HL-60 (cell line): ENCODE measurements at regions not wholly inside any gene's neighbourhood (a gene's known extent, or its start where the extent isn't known, plus 50 kb on each side); places are given as distances from the start of the nearest gene placed in this dataset.

Experiments used
- GABPA ChIP-seq: IDR thresholded peaks from 2 replicates; pipeline ENCODE4 v1.6.1; 2012; ENCODE audit warnings: low read depth
- POLR2AphosphoS5 ChIP-seq: IDR thresholded peaks from 2 replicates; pipeline ENCODE4 v1.6.1; 2012; ENCODE audit warnings: low read depth
- REST ChIP-seq: IDR thresholded peaks from 2 replicates; pipeline ENCODE4 v1.6.1; 2012; ENCODE audit warnings: low read depth; ENCODE audit not compliant: insufficient replicate concordance
- SPI1 ChIP-seq: IDR thresholded peaks from 2 replicates; pipeline ENCODE4 v1.6.1; 2012; ENCODE audit warnings: low read depth, mild to moderate bottlenecking, borderline replicate concordance
- TF ChIP-seq, protein P1 (sequence below): IDR thresholded peaks from one replicate; pipeline ENCODE4 v1.5.1; 2011; ENCODE audit warnings: low read length, control low read depth, inconsistent platforms; ENCODE audit not compliant: insufficient read depth

- TF ChIP-seq, protein P1, sequence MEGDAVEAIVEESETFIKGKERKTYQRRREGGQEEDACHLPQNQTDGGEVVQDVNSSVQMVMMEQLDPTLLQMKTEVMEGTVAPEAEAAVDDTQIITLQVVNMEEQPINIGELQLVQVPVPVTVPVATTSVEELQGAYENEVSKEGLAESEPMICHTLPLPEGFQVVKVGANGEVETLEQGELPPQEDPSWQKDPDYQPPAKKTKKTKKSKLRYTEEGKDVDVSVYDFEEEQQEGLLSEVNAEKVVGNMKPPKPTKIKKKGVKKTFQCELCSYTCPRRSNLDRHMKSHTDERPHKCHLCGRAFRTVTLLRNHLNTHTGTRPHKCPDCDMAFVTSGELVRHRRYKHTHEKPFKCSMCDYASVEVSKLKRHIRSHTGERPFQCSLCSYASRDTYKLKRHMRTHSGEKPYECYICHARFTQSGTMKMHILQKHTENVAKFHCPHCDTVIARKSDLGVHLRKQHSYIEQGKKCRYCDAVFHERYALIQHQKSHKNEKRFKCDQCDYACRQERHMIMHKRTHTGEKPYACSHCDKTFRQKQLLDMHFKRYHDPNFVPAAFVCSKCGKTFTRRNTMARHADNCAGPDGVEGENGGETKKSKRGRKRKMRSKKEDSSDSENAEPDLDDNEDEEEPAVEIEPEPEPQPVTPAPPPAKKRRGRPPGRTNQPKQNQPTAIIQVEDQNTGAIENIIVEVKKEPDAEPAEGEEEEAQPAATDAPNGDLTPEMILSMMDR, result no peak
- TF ChIP-seq REST, result no peak
- TF ChIP-seq POLR2AphosphoS5, result no peak
- TF ChIP-seq SPI1, result no peak
- no peak for TF ChIP-seq GABPA
Measured at GRCh38 chr7:9102846-9103245, 669.4 kb downstream of the NXPH1 start.
